ENCODE measurements at regions not wholly inside any gene's neighbourhood (a gene's known extent, or its start where the extent isn't known, plus 50 kb on each side); places are given as distances from the start of the nearest gene placed in this dataset.
"Not testable (repeated sequence)": the region's sequence is repeated elsewhere in the genome, so short reads cannot be mapped to it uniquely, and the experiment has no call there.

GRCh38 chr18:40283560-40283959, 1671.5 kb upstream of the PIK3C3 start:
- intact Hi-C loops (cut with DNase I) = no loop called here
- H3K27me3 ChIP-seq = no peaks in the 10 kb centered on the region
- no peaks in the 10 kb centered on the region for H3K9me3 ChIP-seq
- DNase-seq = no peak
- WGBS, 3 donors = 92 to 100% (median 97%) methylated on average over 2 of the region's 2 CpGs
- no peaks in the 10 kb centered on the region for H3K4me1 ChIP-seq (ENCODE audit: insufficient read depth)
- no peak overlapping the region for H3K27ac ChIP-seq
- TF ChIP-seq POLR2A (IDR thresholded peaks at IDR 0.05) (no peak), CTCF (IDR thresholded peaks at IDR 0.05) (no peak), EP300 (IDR thresholded peaks at IDR 0.05) (no peak)
- H3K36me3 ChIP-seq = no peaks in the 10 kb centered on the region
- H3K4me3 ChIP-seq = no peak overlapping the region

GRCh38 chr18:40281356-40281755, 1673.7 kb upstream of the PIK3C3 start:
- H3K27me3 ChIP-seq; H3K36me3 ChIP-seq; intact Hi-C loops (cut with DNase I); H3K9me3 ChIP-seq; DNase-seq; H3K4me1 ChIP-seq (ENCODE audit: insufficient read depth); H3K27ac ChIP-seq; H3K4me3 ChIP-seq: not testable (repeated sequence)
- 95 to 96% (median 96%) methylated on average over 17 of the region's 17 CpGs for WGBS, 3 donors

- TF ChIP-seq EP300 (IDR thresholded peaks at IDR 0.05) (no peak), POLR2A (IDR thresholded peaks at IDR 0.05) (no peak), CTCF (IDR thresholded peaks at IDR 0.05) (no peak)
- intact Hi-C loops (cut with DNase I) = no loop called here
- no peak for DNase-seq
- no peaks in the 10 kb centered on the region for H3K27me3 ChIP-seq
- H3K4me1 ChIP-seq (ENCODE audit: insufficient read depth) = no peaks in the 10 kb centered on the region
- H3K27ac ChIP-seq = no peak overlapping the region
- H3K36me3 ChIP-seq = no peaks in the 10 kb centered on the region
- no peaks in the 10 kb centered on the region for H3K9me3 ChIP-seq
- no peak overlapping the region for H3K4me3 ChIP-seq
Measured at GRCh38 chr18:40274618-40275196, 1680.3 kb upstream of the PIK3C3 start.

GRCh38 chr18:40272630-40273231, 1682.3 kb upstream of the PIK3C3 start:
- H3K27me3 ChIP-seq = no peaks in the 10 kb centered on the region
- H3K4me1 ChIP-seq (ENCODE audit: insufficient read depth) = no peaks in the 10 kb centered on the region
- 33 to 39% (median 36%) methylated on average over 4 of the region's 4 CpGs for WGBS, 3 donors
- DNase-seq = no peak
- no peaks in the 10 kb centered on the region for H3K9me3 ChIP-seq
- no peak overlapping the region for H3K27ac ChIP-seq
- no peak overlapping the region for H3K4me3 ChIP-seq
- TF ChIP-seq EP300 (IDR thresholded peaks at IDR 0.05) (no peak), POLR2A (IDR thresholded peaks at IDR 0.05) (no peak), CTCF (IDR thresholded peaks at IDR 0.05) (no peak)
- H3K36me3 ChIP-seq = no peaks in the 10 kb centered on the region
- intact Hi-C loops (cut with DNase I) = no loop called here

GRCh38 chr18:40259115-40259835, 1695.8 kb upstream of the PIK3C3 start:
- H3K4me1 ChIP-seq (ENCODE audit: insufficient read depth) = no peaks in the 10 kb centered on the region
- no peaks in the 10 kb centered on the region for H3K27me3 ChIP-seq
- TF ChIP-seq EP300 (IDR thresholded peaks at IDR 0.05) = no peak
- TF ChIP-seq CTCF (IDR thresholded peaks at IDR 0.05) = no peak
- TF ChIP-seq POLR2A (IDR thresholded peaks at IDR 0.05) = no peak
- no peak overlapping the region for H3K4me3 ChIP-seq
- DNase-seq = no peak
- H3K9me3 ChIP-seq = no peaks in the 10 kb centered on the region
- WGBS, 3 donors = 26 to 30% (median 29%) methylated on average over 6 of the region's 6 CpGs
- no peaks in the 10 kb centered on the region for H3K36me3 ChIP-seq
- intact Hi-C loops (cut with DNase I) = no loop called here
- no peak overlapping the region for H3K27ac ChIP-seq

Data from ovary (tissue), 7 donors.